Activated gamma-delta T cell treated with Interleukin-2 at 50 U/mL for 16 hours (primary cell): ENCODE measurements at regions not wholly inside any gene's neighbourhood (a gene's known extent, or its start where the extent isn't known, plus 50 kb on each side); places are given as distances from the start of the nearest gene placed in this dataset.
"Not testable (repeated sequence)": the region's sequence is repeated elsewhere in the genome, so short reads cannot be mapped to it uniquely, and the experiment has no call there.

Experiments used
- DNase-seq: peaks from one replicate; pipeline ENCODE4 v3.0.0-alpha.2; 2020

DNA sequence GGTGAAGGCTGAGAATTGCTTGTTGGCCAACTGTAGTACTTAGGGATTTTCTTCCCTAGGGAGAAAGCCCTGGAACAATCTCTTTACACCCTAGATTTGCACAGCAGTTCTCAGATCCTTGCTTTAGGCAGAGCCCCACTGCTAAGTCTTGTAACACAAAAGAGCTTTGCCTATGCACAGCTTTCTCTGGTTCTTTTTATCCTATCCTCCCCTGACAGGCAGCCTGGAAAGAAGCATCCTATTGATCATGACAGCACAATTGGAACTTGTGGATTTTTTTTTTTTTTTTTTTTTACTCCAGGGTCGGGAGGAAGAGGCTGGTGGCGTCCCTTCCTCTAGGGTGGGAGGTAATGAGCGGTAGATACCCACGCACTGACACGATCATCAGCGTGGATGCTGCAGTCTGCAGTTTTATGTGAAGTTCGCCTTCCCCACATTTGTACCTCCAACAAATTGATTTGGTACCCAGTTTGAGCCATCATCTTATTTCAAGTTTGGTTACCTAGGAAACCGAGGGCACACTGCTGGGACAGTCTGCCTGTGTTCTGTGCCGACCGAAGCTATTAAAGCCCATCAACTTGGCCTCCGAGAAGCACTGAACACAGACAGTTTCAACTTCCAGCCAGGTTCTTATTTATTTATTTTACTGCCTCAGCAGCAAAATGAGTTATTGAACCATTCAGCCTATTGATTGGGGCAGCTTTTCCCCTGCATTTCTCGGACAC is 110.1 kb downstream of the NRN1 start:
- DNase-seq = no peak

- DNase-seq = no peak
Measured at GRCh38 chr6:5894357-5894756, 112.4 kb downstream of the NRN1 start.

DNA sequence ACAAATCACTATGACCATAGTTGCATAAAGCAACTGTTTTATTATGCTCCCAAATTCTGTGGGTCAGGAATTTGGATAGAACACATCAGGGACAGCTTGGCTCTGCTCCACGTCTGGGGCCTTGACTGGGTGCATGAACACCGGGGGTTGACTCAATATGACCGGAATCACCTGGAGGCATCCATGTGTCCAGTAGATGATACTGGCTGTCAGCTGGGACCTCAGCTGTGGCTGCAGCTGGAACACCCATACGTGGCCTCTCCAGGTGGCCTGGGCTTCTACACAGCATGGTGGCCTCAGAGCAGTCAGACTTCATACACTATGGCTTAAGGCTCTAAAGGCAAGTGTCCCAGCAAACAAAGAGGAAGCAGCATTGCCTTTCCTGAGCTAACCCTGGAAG is 113.4 kb downstream of the NRN1 start:
- no peak for DNase-seq

DNA sequence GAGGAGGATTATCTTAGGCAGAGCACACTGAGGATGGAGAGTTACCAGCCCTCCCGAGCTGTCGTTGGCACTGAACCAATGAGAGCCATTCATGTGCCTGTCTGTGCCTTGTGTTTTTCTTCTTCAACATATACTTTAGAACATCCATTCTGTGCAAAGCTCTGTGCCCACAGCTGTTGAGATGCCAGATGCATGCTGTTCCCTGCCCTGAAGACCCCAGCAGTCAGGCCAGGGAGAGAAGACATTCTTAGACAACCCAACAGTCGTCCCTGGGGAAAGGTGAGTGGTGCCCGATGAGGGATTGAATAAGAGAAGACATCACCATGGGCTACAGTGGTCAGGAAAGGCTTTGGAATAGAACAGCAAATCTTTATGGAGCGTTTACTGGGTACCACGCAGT is 114.1 kb downstream of the NRN1 start:
- no peak for DNase-seq

DNA sequence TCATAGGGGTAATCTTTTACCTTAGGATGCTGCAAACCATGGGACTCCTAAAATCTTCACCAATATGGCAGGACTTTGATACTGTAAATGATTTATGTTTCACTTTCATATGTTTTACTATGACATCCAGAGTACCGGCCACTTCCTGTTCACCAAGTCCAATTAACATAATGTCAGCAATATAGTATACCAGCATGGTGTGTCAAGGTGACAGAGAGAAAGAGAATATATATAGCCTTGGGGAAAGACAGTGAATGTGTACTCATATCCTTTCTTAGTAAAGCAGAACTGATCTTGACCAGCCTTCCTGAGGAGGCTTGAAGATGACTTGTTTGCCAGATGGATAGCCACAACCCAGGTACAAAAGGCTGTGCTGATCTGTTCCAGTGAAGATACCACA is 127.9 kb downstream of the NRN1 start:
- DNase-seq = no peak

DNA sequence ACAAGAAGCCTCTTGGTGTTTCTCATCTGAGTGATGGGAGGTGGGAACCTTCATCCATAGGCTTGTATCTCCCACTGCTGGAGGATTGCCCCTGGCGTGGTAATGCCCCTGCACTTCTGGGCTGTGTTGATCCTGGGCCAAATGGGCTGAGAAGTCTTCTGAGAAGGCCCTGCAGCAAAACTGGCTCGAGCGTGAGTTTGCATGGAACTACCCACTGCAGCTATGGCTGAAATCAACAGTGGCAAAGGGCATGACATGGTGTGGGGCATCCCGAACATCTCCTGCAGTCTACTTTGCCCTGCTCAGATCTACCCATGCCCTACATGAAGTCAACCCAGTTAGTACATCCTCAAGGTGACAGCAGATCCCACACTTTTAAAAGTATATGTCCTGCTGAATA is 130.6 kb downstream of the NRN1 start:
- no peak for DNase-seq

- DNase-seq = not testable (repeated sequence)
Measured at GRCh38 chr6:5873976-5874375, 132.7 kb downstream of the NRN1 start.

- no peak for DNase-seq
Measured at GRCh38 chr6:5871296-5871695, 135.4 kb downstream of the NRN1 start.

GRCh38 chr6:5869676-5870075 is 137.0 kb downstream of the NRN1 start:
- DNase-seq = no peak

DNA sequence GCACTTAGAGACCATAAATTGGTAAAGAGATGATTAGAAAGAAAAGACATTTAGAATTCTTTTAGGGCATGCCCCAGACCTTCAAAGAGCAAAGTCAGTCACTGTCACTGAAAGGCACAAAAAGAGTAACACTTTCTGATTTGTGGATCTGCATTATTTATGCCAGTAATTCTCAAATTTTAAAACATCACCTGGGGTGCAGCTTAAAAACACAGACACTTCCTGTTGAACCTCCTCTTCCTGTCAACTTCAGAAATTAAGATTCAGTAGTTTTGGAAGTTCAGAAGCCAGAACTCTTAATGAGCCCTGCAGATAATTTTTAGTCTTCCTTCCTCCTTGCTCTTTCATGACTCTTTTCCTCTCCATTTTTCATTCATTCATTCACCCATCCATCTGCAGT is 137.5 kb downstream of the NRN1 start:
- no peak for DNase-seq

DNA sequence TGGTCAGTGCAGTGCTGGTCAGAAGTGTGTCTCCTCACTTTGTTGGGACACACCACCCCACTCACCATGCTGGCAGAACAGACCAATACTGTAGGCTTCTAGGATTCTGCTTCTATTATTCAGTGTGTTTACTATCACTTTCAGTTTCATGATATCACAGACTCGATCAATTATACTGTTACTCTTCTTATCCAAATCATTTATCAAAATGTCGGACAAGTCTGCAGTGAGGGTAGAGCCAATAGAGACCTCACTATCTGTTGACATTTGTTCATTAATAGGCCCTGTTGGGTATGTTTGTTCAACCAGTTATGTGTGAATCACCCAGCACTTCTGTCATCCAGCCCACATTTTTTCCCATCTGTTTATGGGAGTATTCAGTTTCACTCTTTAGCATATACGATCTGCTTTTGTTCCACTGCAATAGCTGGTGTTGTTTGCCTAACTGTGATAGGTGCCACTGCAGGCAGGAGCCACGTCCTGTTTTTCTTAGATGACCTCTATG is 140.1 kb downstream of the NRN1 start:
- DNase-seq = no peak

- DNase-seq = no peak
Measured at GRCh38 chr6:5865506-5866031, 141.2 kb downstream of the NRN1 start.

DNA sequence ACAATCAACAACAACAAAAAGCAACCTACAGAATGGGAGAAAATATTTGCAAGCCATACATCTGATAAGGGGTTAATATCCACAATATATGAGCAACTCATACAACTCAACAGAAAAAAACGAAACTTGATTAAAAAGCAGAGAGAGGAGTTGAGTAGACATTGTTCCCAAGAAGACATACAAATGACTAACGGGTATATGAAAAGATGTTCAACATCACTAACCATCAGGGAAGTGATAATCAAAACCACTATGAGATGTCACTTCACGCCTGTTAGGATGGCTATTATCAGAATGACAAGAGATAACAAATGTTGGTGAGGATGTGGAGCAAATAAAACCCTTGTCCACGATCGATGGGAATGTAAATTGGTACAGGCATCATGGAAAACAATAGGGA is 145.9 kb downstream of the NRN1 start:
- no peak for DNase-seq

DNA sequence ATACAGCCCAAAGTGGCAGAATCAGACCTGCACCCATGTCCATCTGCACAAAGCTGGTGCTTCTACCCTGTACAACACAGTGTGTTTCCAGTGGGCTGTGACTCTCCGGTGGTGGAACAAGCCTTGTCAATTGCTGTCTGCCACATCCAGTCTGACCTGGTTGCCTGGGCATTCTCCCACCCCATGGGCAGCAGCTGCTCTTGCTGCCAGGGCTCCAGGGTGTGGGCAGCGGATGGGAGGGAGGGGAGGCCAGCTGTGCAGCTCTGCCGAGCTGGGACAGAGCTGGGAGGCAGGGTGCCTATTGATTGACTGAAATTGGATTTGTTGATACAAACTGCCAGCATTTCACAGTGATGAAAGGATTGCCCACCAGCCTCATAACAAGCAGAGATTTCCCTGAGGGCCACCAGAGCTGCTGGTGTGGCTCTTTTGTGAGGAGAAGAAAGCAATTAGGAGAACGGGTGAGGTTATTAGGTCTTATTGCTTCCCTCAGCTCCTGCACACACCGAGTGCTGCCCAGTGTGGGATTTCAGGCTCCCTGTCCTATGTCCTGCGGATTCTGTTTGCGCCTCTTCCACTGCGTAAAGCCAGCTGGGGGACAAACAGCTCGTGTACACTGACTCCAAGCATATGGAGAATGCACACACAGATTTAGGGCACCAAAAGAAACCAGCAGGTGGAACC is 150.8 kb downstream of the NRN1 start:
- no peak for DNase-seq

GRCh38 chr6:5854899-5855298 is 151.8 kb downstream of the NRN1 start:
- no peak for DNase-seq

DNA sequence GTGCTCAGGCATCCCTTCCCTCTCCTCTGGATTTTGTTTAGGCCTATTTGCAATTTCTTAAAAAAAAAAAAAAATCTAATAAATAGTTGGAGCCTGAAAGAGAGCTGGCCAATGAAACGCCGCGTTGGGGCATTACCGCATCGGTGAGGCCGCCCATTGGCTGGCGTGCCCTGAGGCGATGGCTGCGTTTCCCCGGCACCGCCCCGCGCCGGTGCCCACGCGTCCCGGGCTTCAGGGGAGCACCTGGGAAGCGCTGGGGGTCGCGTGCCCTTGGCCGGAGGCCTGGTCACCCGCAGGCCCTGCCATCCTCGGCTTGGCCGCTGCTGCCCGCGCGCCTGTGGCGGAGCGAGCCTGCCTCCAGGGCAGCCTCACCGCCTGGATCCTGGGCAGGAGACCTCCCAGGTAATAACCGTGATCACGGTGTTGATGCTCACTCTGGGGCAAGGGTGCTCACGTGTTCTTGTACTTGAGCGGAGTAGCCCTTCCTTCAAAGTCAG is 155.4 kb downstream of the NRN1 start:
- peak; percentile 42 for DNase-seq

- no peak for DNase-seq
Measured at GRCh38 chr6:5850848-5851255, 155.9 kb downstream of the NRN1 start.

GRCh38 chr6:5846889-5847288 is 159.8 kb downstream of the NRN1 start:
- DNase-seq = no peak

- no peak for DNase-seq
Measured at GRCh38 chr6:5846335-5846734, 160.4 kb downstream of the NRN1 start.

GRCh38 chr6:5843078-5843477 is 163.6 kb downstream of the NRN1 start:
- DNase-seq = no peak

DNA sequence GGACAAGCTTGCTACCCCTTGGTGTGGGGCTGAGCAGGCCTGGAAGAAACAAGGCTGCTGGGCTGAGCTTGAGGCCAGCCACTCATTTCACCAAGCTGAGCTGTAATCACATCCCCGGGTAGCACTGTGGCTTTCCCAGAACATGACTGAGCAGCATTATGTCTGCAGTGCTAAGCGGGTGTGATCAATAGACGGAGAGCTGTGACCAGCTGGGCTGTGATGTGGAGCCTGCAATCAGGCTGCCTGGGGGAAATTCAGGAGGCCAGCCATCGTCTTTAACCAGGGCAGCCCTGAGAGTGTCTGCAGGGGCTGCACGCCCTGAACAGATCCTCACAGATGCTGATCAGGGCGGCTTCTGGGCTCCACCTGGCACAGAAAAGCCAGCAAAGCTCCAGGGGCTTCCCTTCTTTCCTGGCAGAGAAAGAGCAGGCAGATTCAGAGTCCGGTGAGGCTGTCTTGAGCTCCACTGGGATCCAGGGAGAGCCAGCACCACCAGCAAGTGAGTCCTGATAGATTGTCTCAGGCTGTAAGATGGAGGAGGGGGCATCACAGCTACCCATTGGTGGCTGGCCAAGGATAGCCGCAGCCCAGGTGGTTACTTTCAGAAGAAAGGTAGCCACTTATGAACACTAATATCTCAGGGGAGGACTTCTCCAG is 165.9 kb downstream of the NRN1 start:
- no peak for DNase-seq

GRCh38 chr6:5838656-5839396 is 167.9 kb downstream of the NRN1 start:
- no peak for DNase-seq

- DNase-seq = no peak
Measured at GRCh38 chr6:5837323-5837722, 169.4 kb downstream of the NRN1 start.
